ENCODE measurements at regions not wholly inside any gene's neighbourhood (a gene's known extent, or its start where the extent isn't known, plus 50 kb on each side); places are given as distances from the start of the nearest gene placed in this dataset.

- no peak for ATAC-seq
- TF ChIP-seq RARB (CRISPR knock-in tag; IDR thresholded peaks at IDR 0.05) (no peak), TOX (CRISPR knock-in tag; IDR thresholded peaks at IDR 0.05; ENCODE audit: borderline replicate concordance) (no peak), GLIS3 (CRISPR knock-in tag; IDR thresholded peaks at IDR 0.05) (no peak), CREB5 (CRISPR knock-in tag; IDR thresholded peaks at IDR 0.05; ENCODE audit: low read depth) (no peak), ZNF70 (CRISPR knock-in tag; IDR thresholded peaks at IDR 0.05) (no peak), ZC3H10 (CRISPR knock-in tag; IDR thresholded peaks at IDR 0.05) (no peak), PATZ1 (CRISPR knock-in tag; IDR thresholded peaks at IDR 0.05; ENCODE audit: borderline replicate concordance) (no peak), PPARA (CRISPR knock-in tag; IDR thresholded peaks at IDR 0.05; ENCODE audit: borderline replicate concordance) (no peak), TSHZ2 (CRISPR knock-in tag; IDR thresholded peaks at IDR 0.05) (no peak), ZFP3 (CRISPR knock-in tag; IDR thresholded peaks at IDR 0.05) (no peak), ZFP30 (CRISPR knock-in tag; IDR thresholded peaks at IDR 0.05) (no peak), TCF4 (CRISPR knock-in tag; IDR thresholded peaks at IDR 0.05; ENCODE audit: borderline replicate concordance) (no peak), SNAI2 (CRISPR knock-in tag; IDR thresholded peaks at IDR 0.05) (no peak), CSRNP3 (CRISPR knock-in tag; IDR thresholded peaks at IDR 0.05) (no peak), ARNTL (CRISPR knock-in tag; IDR thresholded peaks at IDR 0.05; ENCODE audit: borderline replicate concordance, low read depth) (no peak), ZNF8 (CRISPR knock-in tag; IDR thresholded peaks at IDR 0.05) (no peak)
Observed at GRCh38 chr1:202072211-202072765, 50.4 kb upstream of the GPR37L1 start.

Measured in SK-N-SH treated with all-trans-retinoic acid at 6 μM for 48 hours (cell line).